Chondrocyte (in vitro differentiated cells): ENCODE measurements at regions not wholly inside any gene's neighbourhood (a gene's known extent, or its start where the extent isn't known, plus 50 kb on each side); places are given as distances from the start of the nearest gene placed in this dataset.

ENCODE experiments used
- DNase-seq: peaks from one replicate; pipeline ENCODE4 v3.0.0; 2021; ENCODE audit warnings: mixed read lengths, low spot score
- H3K27ac Mint-ChIP-seq: one replicate; pipeline ENCODE4 v1.8.0; 2021; ENCODE audit warnings: mild to moderate bottlenecking, moderate library complexity, mixed read lengths; ENCODE audit not compliant: unreplicated experiment
- H3K27me3 Mint-ChIP-seq: 2 replicates; pipeline ENCODE4 v1.8.0; 2021; ENCODE audit warnings: low read depth, mixed read lengths
- H3K36me3 Mint-ChIP-seq: 2 replicates; pipeline ENCODE4 v1.8.0; 2021; ENCODE audit warnings: low read depth, mixed read lengths
- H3K4me1 Mint-ChIP-seq: 2 replicates; pipeline ENCODE4 v1.8.0; 2021; ENCODE audit warnings: low read depth, mild to moderate bottlenecking, mixed read lengths
- H3K4me3 Mint-ChIP-seq: one replicate; pipeline ENCODE4 v1.8.0; 2021; ENCODE audit warnings: mild to moderate bottlenecking, moderate library complexity, mixed read lengths; ENCODE audit not compliant: unreplicated experiment
- H3K9me3 Mint-ChIP-seq: 2 replicates; pipeline ENCODE4 v1.8.0; 2021; ENCODE audit warnings: low read depth, mixed read lengths
- TF ChIP-seq, protein P1 (sequence below): fragments of 200-600 bp; sonication (generic); IDR thresholded peaks from 2 replicates; pipeline ENCODE4 v1.5.0; 2021; ENCODE audit warnings: antibody characterized with exemption, mild to moderate bottlenecking, moderate library complexity

DNA sequence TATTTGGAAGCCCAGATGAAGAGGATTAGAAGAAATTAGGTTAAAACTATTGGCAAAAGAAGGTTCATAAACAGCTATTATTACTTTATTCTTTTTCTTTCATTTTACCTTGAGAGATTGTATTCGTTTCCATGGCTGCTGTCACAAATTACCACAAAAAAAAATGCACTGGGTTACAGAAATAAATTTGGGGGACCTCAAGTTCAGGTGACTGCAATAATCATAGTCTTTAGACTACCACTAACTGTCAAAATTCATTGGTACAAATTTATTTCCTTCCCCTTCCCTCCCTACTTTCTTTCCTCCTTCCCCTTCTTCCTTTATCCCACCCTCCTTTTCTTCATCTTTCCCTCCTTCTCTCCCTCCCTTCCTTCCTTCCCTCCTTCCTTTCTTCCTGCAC lies 217.8 kb upstream of the PIK3C3 start:
- Mint-ChIP-seq H3K4me1 (no peaks in the 10 kb centered on the region), H3K4me3 (no peak overlapping the region), H3K9me3 (peaks cover 3% of the 10 kb centered on the region), H3K36me3 (no peaks in the 10 kb centered on the region), H3K27me3 (peaks cover 9% of the 10 kb centered on the region), H3K27ac (no peak overlapping the region)
- TF ChIP-seq, protein P1, sequence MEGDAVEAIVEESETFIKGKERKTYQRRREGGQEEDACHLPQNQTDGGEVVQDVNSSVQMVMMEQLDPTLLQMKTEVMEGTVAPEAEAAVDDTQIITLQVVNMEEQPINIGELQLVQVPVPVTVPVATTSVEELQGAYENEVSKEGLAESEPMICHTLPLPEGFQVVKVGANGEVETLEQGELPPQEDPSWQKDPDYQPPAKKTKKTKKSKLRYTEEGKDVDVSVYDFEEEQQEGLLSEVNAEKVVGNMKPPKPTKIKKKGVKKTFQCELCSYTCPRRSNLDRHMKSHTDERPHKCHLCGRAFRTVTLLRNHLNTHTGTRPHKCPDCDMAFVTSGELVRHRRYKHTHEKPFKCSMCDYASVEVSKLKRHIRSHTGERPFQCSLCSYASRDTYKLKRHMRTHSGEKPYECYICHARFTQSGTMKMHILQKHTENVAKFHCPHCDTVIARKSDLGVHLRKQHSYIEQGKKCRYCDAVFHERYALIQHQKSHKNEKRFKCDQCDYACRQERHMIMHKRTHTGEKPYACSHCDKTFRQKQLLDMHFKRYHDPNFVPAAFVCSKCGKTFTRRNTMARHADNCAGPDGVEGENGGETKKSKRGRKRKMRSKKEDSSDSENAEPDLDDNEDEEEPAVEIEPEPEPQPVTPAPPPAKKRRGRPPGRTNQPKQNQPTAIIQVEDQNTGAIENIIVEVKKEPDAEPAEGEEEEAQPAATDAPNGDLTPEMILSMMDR: no peak
- DNase-seq: no peak

DNA sequence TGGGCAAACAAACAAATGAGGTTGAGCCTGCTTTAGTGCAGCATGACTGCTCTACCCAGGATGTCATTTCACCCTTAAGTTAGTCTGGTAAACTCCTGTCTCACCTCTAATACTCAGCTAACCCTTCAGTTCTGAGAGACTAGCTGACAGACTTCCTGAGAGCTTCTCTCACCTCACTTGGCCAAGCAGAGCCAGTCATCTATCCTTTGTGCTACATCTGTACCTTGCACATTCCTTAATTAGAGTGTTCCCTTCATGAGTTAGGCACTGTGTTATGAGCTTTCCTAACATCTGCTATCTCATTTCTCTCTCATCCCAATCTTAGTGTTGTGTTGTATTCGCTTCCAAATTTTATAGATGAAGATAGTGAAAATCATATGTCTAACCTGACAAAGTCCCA lies 220.1 kb upstream of the PIK3C3 start:
- Mint-ChIP-seq H3K36me3 (no peaks in the 10 kb centered on the region), H3K27me3 (peaks cover 6% of the 10 kb centered on the region), H3K4me1 (no peaks in the 10 kb centered on the region), H3K27ac (no peak overlapping the region), H3K4me3 (no peak overlapping the region), H3K9me3 (no peaks in the 10 kb centered on the region)
- TF ChIP-seq, protein P1: no peak
- DNase-seq: no peak

DNA sequence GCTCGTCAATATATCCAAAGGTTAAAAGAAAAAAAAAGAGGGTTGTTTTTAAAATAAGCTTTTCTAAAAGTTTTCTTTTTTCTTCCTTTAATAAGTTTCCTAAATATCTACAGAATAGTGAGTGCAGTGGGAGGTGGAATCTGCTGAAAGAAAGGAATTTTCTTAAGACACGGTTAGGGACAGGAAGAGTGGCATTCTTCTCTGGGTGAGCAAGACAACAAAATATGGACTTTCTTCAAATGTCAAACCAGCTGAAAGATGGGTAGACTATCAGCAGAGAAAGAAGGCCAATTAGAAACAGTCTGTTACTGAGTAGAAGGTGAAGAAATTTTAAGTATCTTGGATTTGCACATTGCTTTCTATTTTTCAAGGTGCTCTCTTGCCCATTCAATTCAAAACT lies 222.7 kb upstream of the PIK3C3 start:
- Mint-ChIP-seq H3K4me1 (no peaks in the 10 kb centered on the region), H3K27me3 (peaks cover 6% of the 10 kb centered on the region), H3K9me3 (no peaks in the 10 kb centered on the region), H3K4me3 (no peak overlapping the region), H3K27ac (no peak overlapping the region), H3K36me3 (no peaks in the 10 kb centered on the region)
- TF ChIP-seq, protein P1: no peak
- no peak for DNase-seq

DNA sequence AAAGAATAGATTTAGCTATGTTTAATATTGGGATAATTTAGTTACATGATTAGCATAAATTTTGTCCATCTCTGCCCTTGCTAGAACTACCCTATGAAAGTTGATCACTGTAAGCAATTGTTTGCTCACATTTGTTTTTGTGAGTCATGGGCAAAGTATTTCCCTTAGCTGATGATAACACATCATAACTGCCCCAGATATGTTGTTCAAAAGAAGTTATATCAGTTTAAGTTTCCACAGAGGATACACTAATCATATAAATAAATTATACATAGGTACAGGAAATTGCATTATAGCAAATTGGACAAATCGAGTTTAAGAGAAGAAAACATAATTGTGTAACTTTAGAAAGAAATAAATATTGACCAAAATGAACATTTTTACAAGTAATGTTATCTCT lies 223.2 kb upstream of the PIK3C3 start:
- no peak for DNase-seq
- Mint-ChIP-seq H3K27me3 (peaks cover 4% of the 10 kb centered on the region), H3K4me1 (no peaks in the 10 kb centered on the region), H3K36me3 (no peaks in the 10 kb centered on the region), H3K27ac (no peak overlapping the region), H3K9me3 (no peaks in the 10 kb centered on the region), H3K4me3 (no peak overlapping the region)
- TF ChIP-seq, protein P1: no peak

DNA sequence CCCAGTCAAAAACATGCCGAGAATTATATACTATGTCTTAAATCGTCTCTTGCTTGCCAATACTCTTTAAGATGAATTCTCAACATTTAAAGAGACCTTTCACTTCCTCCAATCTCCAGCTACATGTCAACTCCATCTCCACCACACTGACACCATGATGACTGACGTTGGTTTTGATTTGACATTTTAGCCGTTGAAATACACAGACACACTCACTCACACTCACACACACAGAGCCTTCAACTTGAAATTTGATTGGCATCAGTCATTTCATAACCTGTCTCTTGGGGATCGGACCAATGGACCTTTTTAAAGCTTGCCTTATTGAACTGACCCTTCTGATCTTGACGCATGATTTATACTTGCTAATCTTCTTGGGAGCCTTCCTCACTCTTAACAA lies 230.8 kb upstream of the PIK3C3 start:
- TF ChIP-seq, protein P1: no peak
- no peak overlapping the region for H3K27ac Mint-ChIP-seq
- peaks cover 19% of the 10 kb centered on the region for H3K27me3 Mint-ChIP-seq
- no peaks in the 10 kb centered on the region for H3K4me1 Mint-ChIP-seq
- H3K4me3 Mint-ChIP-seq: no peak overlapping the region
- H3K9me3 Mint-ChIP-seq: no peaks in the 10 kb centered on the region
- H3K36me3 Mint-ChIP-seq: no peaks in the 10 kb centered on the region
- DNase-seq: no peak
